GM12874 (cell line): ENCODE measurements at regions not wholly inside any gene's neighbourhood (a gene's known extent, or its start where the extent isn't known, plus 50 kb on each side); places are given as distances from the start of the nearest gene placed in this dataset.

ENCODE experiments used
- CTCF ChIP-seq: IDR thresholded peaks from 2 replicates; pipeline ENCODE4 v1.5.1; 2011; ENCODE audit warnings: low read depth, mild to moderate bottlenecking, control low read depth, low read length, moderate library complexity; ENCODE audit not compliant: insufficient read depth

- TF ChIP-seq CTCF = no peak
Measured at GRCh38 chr2:133906926-133907325, 338.7 kb upstream of the NCKAP5 start.

- no peak for TF ChIP-seq CTCF
Measured at GRCh38 chr2:133908171-133908570, 339.9 kb upstream of the NCKAP5 start.

- TF ChIP-seq CTCF = no peak
Measured at GRCh38 chr2:133918141-133918540, 335.7 kb upstream of the MGAT5 start.

GRCh38 chr2:133919285-133919684, 334.6 kb upstream of the MGAT5 start:
- no peak for TF ChIP-seq CTCF

- TF ChIP-seq CTCF = no peak
Measured at GRCh38 chr2:133927894-133928293, 326.0 kb upstream of the MGAT5 start.

GRCh38 chr2:133936096-133936495, 317.8 kb upstream of the MGAT5 start:
- TF ChIP-seq CTCF = no peak

GRCh38 chr2:133936601-133937000, 317.3 kb upstream of the MGAT5 start:
- no peak for TF ChIP-seq CTCF

- TF ChIP-seq CTCF = no peak
Measured at GRCh38 chr2:133937669-133938068, 316.2 kb upstream of the MGAT5 start.
